ENCODE measurements at regions not wholly inside any gene's neighbourhood (a gene's known extent, or its start where the extent isn't known, plus 50 kb on each side); places are given as distances from the start of the nearest gene placed in this dataset.

DNA sequence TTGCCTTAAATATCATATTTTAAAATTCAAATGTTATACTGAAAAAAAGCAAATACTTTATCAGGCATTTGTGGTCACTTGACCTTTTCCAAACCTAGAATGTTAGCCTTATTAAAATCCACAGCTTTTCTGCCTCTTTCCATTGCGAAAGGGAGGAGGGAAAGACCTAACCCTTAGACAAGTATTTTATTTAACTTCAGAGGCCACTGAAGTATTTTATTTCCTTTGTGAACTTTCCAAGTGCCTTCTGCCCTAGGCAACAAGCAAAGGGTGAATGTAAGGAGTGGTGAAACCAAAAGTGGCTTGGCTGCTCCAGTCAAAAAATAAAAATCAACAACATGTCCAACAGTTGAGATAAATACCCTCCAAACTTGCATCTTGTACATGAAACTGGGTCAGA lies 376.1 kb downstream of the EFNA5 start:
- CTCF ChIA-PET, result no interaction called here
- no peaks in the 10 kb centered on the region for H3K36me3 ChIP-seq (ENCODE audit: control insufficient read depth in 2 of 2, insufficient read depth in 1 of 2, low read length in 2 of 2)
- no peaks in the 10 kb centered on the region for H3K9me3 ChIP-seq (ENCODE audit: control insufficient read depth, insufficient read depth, low read depth, low read length)
- TF ChIP-seq ZNF211 (tag by site-specific recombination; IDR thresholded peaks at IDR 0.05; ENCODE audit: low read depth) (no peak), ZNF514 (tag by site-specific recombination; IDR thresholded peaks at IDR 0.05) (no peak)
- POLR2A ChIA-PET, result no interaction called here
- no peak overlapping the region for H3K27ac ChIP-seq (ENCODE audit: extremely low read depth, low read depth, low read length)
- H3K4me3 ChIP-seq (ENCODE audit: low read depth, low read length), result no peak overlapping the region
- no peaks in the 10 kb centered on the region for H3K4me1 ChIP-seq (ENCODE audit: control insufficient read depth, insufficient read depth, low read length)

DNA sequence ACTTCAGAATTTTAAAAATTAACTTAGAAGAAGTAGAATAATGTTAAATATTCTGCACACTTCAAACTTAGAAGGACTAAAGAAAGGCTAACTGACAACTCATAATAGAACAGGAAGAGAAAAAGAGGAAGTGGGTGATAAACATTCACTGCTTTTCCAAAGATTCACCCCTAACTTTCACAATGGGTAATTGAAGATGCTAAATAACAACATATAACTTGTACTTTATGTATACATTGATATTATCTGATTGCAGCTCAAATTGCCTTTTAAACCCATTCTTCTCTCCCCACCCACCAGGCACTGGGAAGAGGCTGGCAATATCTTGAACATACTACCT lies 376.6 kb downstream of the EFNA5 start:
- Histone ChIP-seq H3K27ac (ENCODE audit: extremely low read depth, low read depth, low read length) (no peak overlapping the region), H3K4me1 (ENCODE audit: control insufficient read depth, insufficient read depth, low read length) (no peaks in the 10 kb centered on the region), H3K9me3 (ENCODE audit: control insufficient read depth, insufficient read depth, low read depth, low read length) (no peaks in the 10 kb centered on the region), H3K4me3 (ENCODE audit: low read depth, low read length) (no peak overlapping the region), H3K36me3 (ENCODE audit: control insufficient read depth in 2 of 2, insufficient read depth in 1 of 2, low read length in 2 of 2) (no peaks in the 10 kb centered on the region)
- ChIA-PET CTCF (no interaction called here), POLR2A (no interaction called here)
- TF ChIP-seq, protein P1, sequence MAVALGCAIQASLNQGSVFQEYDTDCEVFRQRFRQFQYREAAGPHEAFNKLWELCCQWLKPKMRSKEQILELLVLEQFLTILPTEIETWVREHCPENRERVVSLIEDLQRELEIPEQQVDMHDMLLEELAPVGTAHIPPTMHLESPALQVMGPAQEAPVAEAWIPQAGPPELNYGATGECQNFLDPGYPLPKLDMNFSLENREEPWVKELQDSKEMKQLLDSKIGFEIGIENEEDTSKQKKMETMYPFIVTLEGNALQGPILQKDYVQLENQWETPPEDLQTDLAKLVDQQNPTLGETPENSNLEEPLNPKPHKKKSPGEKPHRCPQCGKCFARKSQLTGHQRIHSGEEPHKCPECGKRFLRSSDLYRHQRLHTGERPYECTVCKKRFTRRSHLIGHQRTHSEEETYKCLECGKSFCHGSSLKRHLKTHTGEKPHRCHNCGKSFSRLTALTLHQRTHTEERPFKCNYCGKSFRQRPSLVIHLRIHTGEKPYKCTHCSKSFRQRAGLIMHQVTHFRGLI (tag by site-specific recombination; IDR thresholded peaks at IDR 0.05), result no peak
- TF ChIP-seq ZSCAN30 (tag by site-specific recombination; IDR thresholded peaks at IDR 0.05) (no peak), ZNF514 (tag by site-specific recombination; IDR thresholded peaks at IDR 0.05) (no peak), ZNF184 (tag by site-specific recombination; IDR thresholded peaks at IDR 0.05) (no peak), ZNF394 (tag by site-specific recombination; IDR thresholded peaks at IDR 0.05; ENCODE audit: borderline replicate concordance) (no peak), ZNF843 (tag by site-specific recombination; IDR thresholded peaks at IDR 0.05) (no peak), ZNF660 (tag by site-specific recombination; IDR thresholded peaks at IDR 0.05) (no peak), ZNF311 (tag by site-specific recombination; IDR thresholded peaks at IDR 0.05; ENCODE audit: borderline replicate concordance) (no peak), GLI4 (tag by site-specific recombination; IDR thresholded peaks at IDR 0.05) (no peak), ZNF37A (tag by site-specific recombination; IDR thresholded peaks at IDR 0.05) (no peak), ZFP37 (tag by site-specific recombination; IDR thresholded peaks at IDR 0.05) (no peak), ZBTB17 (tag by site-specific recombination; IDR thresholded peaks at IDR 0.05) (no peak), IKZF3 (tag by site-specific recombination; IDR thresholded peaks at IDR 0.05) (no peak)
- TF ChIP-seq, protein P2, sequence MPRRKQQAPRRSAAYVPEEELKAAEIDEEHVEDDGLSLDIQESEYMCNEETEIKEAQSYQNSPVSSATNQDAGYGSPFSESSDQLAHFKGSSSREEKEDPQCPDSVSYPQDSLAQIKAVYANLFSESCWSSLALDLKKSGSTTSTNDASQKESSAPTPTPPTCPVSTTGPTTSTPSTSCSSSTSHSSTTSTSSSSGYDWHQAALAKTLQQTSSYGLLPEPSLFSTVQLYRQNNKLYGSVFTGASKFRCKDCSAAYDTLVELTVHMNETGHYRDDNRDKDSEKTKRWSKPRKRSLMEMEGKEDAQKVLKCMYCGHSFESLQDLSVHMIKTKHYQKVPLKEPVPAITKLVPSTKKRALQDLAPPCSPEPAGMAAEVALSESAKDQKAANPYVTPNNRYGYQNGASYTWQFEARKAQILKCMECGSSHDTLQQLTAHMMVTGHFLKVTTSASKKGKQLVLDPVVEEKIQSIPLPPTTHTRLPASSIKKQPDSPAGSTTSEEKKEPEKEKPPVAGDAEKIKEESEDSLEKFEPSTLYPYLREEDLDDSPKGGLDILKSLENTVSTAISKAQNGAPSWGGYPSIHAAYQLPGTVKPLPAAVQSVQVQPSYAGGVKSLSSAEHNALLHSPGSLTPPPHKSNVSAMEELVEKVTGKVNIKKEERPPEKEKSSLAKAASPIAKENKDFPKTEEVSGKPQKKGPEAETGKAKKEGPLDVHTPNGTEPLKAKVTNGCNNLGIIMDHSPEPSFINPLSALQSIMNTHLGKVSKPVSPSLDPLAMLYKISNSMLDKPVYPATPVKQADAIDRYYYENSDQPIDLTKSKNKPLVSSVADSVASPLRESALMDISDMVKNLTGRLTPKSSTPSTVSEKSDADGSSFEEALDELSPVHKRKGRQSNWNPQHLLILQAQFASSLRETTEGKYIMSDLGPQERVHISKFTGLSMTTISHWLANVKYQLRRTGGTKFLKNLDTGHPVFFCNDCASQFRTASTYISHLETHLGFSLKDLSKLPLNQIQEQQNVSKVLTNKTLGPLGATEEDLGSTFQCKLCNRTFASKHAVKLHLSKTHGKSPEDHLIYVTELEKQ (tag by site-specific recombination; IDR thresholded peaks at IDR 0.05; ENCODE audit: borderline replicate concordance), result no peak
- TF ChIP-seq, protein P3, sequence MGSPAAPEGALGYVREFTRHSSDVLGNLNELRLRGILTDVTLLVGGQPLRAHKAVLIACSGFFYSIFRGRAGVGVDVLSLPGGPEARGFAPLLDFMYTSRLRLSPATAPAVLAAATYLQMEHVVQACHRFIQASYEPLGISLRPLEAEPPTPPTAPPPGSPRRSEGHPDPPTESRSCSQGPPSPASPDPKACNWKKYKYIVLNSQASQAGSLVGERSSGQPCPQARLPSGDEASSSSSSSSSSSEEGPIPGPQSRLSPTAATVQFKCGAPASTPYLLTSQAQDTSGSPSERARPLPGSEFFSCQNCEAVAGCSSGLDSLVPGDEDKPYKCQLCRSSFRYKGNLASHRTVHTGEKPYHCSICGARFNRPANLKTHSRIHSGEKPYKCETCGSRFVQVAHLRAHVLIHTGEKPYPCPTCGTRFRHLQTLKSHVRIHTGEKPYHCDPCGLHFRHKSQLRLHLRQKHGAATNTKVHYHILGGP (tag by site-specific recombination; IDR thresholded peaks at IDR 0.05), result no peak
- TF ChIP-seq, protein P4, sequence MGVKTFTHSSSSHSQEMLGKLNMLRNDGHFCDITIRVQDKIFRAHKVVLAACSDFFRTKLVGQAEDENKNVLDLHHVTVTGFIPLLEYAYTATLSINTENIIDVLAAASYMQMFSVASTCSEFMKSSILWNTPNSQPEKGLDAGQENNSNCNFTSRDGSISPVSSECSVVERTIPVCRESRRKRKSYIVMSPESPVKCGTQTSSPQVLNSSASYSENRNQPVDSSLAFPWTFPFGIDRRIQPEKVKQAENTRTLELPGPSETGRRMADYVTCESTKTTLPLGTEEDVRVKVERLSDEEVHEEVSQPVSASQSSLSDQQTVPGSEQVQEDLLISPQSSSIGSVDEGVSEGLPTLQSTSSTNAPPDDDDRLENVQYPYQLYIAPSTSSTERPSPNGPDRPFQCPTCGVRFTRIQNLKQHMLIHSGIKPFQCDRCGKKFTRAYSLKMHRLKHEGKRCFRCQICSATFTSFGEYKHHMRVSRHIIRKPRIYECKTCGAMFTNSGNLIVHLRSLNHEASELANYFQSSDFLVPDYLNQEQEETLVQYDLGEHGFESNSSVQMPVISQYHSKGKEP (tag by site-specific recombination; IDR thresholded peaks at IDR 0.05), result no peak

Data from HEK293 (cell line).